ENCODE measurements at regions not wholly inside any gene's neighbourhood (a gene's known extent, or its start where the extent isn't known, plus 50 kb on each side); places are given as distances from the start of the nearest gene placed in this dataset.

DNA sequence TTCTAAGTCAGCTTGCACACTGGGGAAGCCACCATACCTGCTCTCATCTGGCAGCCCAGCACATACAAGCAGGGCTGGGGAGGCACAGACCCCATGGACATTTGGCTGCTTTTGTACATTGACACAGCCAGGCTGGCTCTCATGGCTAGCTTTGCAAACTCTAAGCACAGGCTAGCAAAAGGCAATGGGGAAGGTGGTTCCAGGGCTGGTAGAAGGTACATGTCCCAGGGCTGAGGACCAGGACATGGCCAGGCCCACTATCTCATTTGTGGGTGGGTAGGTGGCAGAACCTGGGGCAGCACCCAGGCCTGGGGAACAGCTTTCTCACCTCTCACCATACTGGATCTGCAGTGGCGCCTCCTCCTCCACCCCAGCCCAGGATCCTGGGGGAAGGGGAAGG, 90.9 kb downstream of the HS1BP3 start:
- WGBS, 2 donors = 100% methylated on average over 1 of the region's 1 CpG
- DNase-seq = no peak
- H3K4me3 ChIP-seq (replicated peaks in 1 of 3) = no peak overlapping the region
- no peak overlapping the region for H3K27ac ChIP-seq
- intact Hi-C loops (cut with DNase I) = no loop called here
- H3K4me1 ChIP-seq = peaks cover 5 to 10% of the 10 kb centered on the region in 2 donors
- H3K27me3 ChIP-seq = no peaks in the 10 kb centered on the region
- no peaks in the 10 kb centered on the region for H3K9me3 ChIP-seq
- no peak for TF ChIP-seq POLR2A (IDR thresholded peaks at IDR 0.05)
- TF ChIP-seq, protein P1, sequence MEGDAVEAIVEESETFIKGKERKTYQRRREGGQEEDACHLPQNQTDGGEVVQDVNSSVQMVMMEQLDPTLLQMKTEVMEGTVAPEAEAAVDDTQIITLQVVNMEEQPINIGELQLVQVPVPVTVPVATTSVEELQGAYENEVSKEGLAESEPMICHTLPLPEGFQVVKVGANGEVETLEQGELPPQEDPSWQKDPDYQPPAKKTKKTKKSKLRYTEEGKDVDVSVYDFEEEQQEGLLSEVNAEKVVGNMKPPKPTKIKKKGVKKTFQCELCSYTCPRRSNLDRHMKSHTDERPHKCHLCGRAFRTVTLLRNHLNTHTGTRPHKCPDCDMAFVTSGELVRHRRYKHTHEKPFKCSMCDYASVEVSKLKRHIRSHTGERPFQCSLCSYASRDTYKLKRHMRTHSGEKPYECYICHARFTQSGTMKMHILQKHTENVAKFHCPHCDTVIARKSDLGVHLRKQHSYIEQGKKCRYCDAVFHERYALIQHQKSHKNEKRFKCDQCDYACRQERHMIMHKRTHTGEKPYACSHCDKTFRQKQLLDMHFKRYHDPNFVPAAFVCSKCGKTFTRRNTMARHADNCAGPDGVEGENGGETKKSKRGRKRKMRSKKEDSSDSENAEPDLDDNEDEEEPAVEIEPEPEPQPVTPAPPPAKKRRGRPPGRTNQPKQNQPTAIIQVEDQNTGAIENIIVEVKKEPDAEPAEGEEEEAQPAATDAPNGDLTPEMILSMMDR (IDR thresholded peaks at IDR 0.05) = no peak
- no peaks in the 10 kb centered on the region for H3K36me3 ChIP-seq

DNA sequence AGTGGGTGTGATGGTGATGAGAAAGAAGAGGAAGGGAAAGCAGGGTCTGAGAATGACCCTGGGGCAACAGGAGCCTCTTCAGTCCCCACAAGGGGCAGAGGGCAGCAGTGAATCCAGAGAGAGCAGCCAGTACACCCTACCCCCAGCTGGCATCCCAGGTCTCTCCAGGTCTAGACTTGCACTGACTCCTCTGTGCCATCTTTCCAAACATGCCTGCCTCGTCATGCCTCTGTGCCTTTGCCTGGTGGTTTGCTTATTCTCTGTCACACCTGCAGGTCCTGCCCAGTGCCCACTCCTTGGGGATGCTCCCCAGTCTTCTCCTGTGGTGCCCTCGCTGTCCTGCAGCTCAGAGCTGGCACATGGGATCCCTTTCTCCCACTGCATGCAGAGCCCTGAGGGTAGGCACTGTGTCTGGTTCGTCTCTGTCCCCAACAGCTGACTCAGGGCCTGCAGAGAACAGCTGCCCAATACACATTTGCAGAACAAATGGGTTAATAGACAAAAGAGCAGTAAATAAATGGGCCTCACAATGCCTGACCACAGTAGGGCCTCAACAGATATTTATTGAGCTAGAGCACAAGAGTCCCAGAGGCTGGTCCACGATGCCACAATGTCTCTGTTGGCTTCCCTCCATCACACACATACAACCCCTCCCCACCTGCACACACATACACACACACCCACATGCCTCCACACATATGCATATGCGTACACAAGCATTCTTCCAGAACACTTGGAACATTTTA, 89.8 kb downstream of the HS1BP3 start:
- TF ChIP-seq POLR2A (IDR thresholded peaks at IDR 0.05) = no peak
- TF ChIP-seq, protein P1 (IDR thresholded peaks at IDR 0.05) = no peak
- no peaks in the 10 kb centered on the region for H3K36me3 ChIP-seq
- 85% methylated on average over 4 to 5 of the region's 5 CpGs for WGBS, 2 donors
- intact Hi-C loops (cut with DNase I) = no loop called here
- H3K27me3 ChIP-seq = no peaks in the 10 kb centered on the region
- no peak overlapping the region for H3K27ac ChIP-seq
- H3K4me1 ChIP-seq = peaks cover 5 to 16% of the 10 kb centered on the region in 2 donors
- H3K9me3 ChIP-seq = no peaks in the 10 kb centered on the region
- no peak overlapping the region for H3K4me3 ChIP-seq (replicated peaks in 1 of 3)
- DNase-seq = no peak

DNA sequence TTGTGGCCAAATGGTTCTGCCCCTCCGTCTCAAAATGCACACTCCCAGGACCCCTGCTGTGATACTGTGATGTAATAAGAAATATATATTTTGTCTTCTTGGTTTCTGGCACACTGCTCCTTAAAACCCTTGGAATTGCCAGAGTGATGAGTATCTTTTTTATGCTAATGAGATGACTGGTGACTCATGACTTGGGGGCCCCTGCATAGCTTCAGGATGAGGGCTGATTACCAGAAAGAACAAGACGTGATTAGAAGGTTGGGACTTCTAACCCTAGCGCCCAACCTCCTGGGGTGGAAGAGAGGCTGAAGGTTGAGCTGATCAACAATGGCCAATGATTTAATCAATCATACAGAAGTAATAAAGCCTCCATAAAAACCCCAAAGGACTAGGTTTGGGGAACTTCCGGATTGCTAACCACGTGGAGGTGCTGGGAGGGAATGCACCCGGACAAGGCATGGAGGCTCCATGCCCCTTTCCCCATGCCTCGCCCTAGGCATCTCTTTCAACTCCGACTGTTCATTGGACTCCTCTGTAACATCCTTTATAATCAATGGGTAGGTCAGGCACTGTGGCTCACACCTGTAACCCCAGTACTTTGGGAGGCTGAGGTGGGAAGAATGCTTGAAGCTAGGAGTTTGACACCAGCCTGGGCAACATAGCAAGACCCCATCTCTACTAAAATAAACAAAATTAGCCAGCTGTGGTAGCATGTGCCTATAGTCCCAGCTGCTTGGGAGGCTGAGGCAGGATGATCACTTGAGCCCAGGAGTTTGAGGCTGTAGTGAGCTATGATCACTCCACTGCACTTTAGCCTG, 89.1 kb downstream of the HS1BP3 start:
- no peak for DNase-seq
- Histone ChIP-seq H3K4me3 (replicated peaks in 1 of 3) (no peak overlapping the region), H3K9me3 (no peaks in the 10 kb centered on the region), H3K4me1 (peaks cover 5 to 19% of the 10 kb centered on the region in 2 donors), H3K27me3 (no peaks in the 10 kb centered on the region), H3K36me3 (no peaks in the 10 kb centered on the region), H3K27ac (no peak overlapping the region)
- WGBS, 2 donors = 84 to 93% methylated on average over 8 of the region's 8 CpGs
- intact Hi-C loops (cut with DNase I) = no loop called here
- TF ChIP-seq, protein P1 (IDR thresholded peaks at IDR 0.05) = no peak
- no peak for TF ChIP-seq POLR2A (IDR thresholded peaks at IDR 0.05)

DNA sequence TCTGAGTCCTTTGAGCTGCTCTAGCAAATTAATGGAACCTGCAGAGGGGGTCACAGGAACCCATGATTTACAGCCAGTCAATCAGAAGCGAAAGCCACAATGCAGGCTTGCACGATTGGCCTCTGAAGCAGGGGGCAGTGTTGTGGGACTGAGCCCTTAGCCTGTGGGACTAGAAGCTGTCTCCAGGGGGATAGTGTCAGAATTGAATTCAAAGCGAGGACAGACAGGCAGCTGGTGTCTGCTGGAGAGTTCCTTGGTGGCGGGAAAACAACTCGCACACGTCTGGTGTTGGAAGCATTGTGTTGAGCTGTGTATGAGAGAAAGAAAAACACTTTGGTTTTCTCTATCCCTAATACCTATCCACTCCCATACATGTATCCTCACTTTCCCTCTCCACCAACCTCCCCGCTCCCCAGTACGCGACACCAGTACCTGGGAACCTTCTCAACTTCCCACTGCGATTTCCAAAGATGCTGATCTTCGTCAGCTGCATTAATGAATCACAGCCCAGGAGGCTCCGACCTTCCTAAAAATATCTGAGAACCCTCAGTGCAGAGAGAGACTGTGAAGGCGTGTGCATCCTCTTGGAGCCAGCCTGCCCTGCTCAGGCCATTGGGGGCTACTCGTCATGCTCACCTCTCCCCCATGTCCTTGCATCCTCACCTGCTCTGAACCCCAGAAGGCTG, 88.2 kb downstream of the HS1BP3 start:
- TF ChIP-seq, protein P1 (IDR thresholded peaks at IDR 0.05) = no peak
- TF ChIP-seq POLR2A (IDR thresholded peaks at IDR 0.05) = no peak
- Histone ChIP-seq H3K27me3 (no peaks in the 10 kb centered on the region), H3K36me3 (no peaks in the 10 kb centered on the region), H3K27ac (no peak overlapping the region), H3K4me3 (replicated peaks in 1 of 3) (no peak overlapping the region), H3K4me1 (peaks cover 4 to 17% of the 10 kb centered on the region in 2 donors), H3K9me3 (no peaks in the 10 kb centered on the region)
- WGBS, 2 donors = 91 to 92% methylated on average over 14 of the region's 14 CpGs
- no peak for DNase-seq
- intact Hi-C loops (cut with DNase I) = no loop called here

Data from thyroid gland (tissue), 4 donors.